Astrocyte (in vitro differentiated cells and primary cell): ENCODE measurements at regions not wholly inside any gene's neighbourhood (a gene's known extent, or its start where the extent isn't known, plus 50 kb on each side); places are given as distances from the start of the nearest gene placed in this dataset.
"Not testable (repeated sequence)": the region's sequence is repeated elsewhere in the genome, so short reads cannot be mapped to it uniquely, and the experiment has no call there.

Source experiments
- DNase-seq: peaks from one replicate; pipeline ENCODE4 v3.0.0-alpha.2; 2010; ENCODE audit warnings: low read depth
- FAIRE-seq: peaks from 2 replicates; lab custom pipeline; 2011; peaks lifted over from hg19 to GRCh38; lab: Jason Lieb, UNC
- H2AFZ ChIP-seq: 2 replicates; pipeline ENCODE4 v1.6.0; 2012; ENCODE audit warnings: low read depth, low read length, inconsistent platforms
- H3K27ac ChIP-seq: 2 replicates; pipeline ENCODE4 v1.5.1; 2011; ENCODE audit warnings: low read depth, low read length, inconsistent platforms
- H3K27me3 ChIP-seq: 2 replicates; pipeline ENCODE4 v1.6.0; 2011; ENCODE audit warnings: low read length, inconsistent platforms; ENCODE audit not compliant: insufficient read depth
- H3K36me3 ChIP-seq: 2 replicates; pipeline ENCODE4 v1.5.1; 2011; ENCODE audit warnings: low read length, inconsistent platforms; ENCODE audit not compliant: insufficient read depth
- H3K4me1 ChIP-seq: 2 replicates; pipeline ENCODE4 v1.5.1; 2011; ENCODE audit warnings: low read length, inconsistent platforms; ENCODE audit not compliant: insufficient read depth
- H3K4me2 ChIP-seq: 2 replicates; pipeline ENCODE4 v1.6.0; 2012; ENCODE audit warnings: low read length, inconsistent platforms
- H3K4me3 ChIP-seq: 2 replicates; pipeline ENCODE4 v1.5.1; 2011; ENCODE audit warnings: low read depth, mild to moderate bottlenecking, low read length, inconsistent platforms; ENCODE audit not compliant: insufficient read depth
- H3K79me2 ChIP-seq: 2 replicates; pipeline ENCODE4 v1.6.0; 2012; ENCODE audit warnings: mild to moderate bottlenecking, low read length, inconsistent platforms; ENCODE audit not compliant: insufficient read depth
- H3K9ac ChIP-seq: 2 replicates; pipeline ENCODE4 v1.6.0; 2012; ENCODE audit warnings: mild to moderate bottlenecking, low read length, inconsistent platforms
- H3K9me3 ChIP-seq: 2 replicates; pipeline ENCODE4 v1.5.1; 2012; ENCODE audit warnings: low read depth, mild to moderate bottlenecking, low read length, inconsistent platforms; ENCODE audit not compliant: insufficient read depth
- H4K20me1 ChIP-seq: 2 replicates; pipeline ENCODE4 v1.6.0; 2012; ENCODE audit warnings: low read length, inconsistent platforms; ENCODE audit not compliant: insufficient read depth
- H3K27ac Mint-ChIP-seq: one replicate; pipeline ENCODE4 v1.8.0; 2021; ENCODE audit warnings: mild to moderate bottlenecking, mixed read lengths; ENCODE audit not compliant: unreplicated experiment
- H3K27me3 Mint-ChIP-seq: one replicate; pipeline ENCODE4 v1.8.0; 2021; ENCODE audit warnings: low read depth, mixed read lengths; ENCODE audit not compliant: unreplicated experiment
- H3K36me3 Mint-ChIP-seq: one replicate; pipeline ENCODE4 v1.8.0; 2021; ENCODE audit warnings: low read depth, mixed read lengths; ENCODE audit not compliant: unreplicated experiment
- H3K4me1 Mint-ChIP-seq: one replicate; pipeline ENCODE4 v1.8.0; 2021; ENCODE audit warnings: low read depth, mixed read lengths; ENCODE audit not compliant: unreplicated experiment
- H3K4me3 Mint-ChIP-seq: one replicate; pipeline ENCODE4 v1.8.0; 2021; ENCODE audit warnings: mild to moderate bottlenecking, moderate library complexity, mixed read lengths; ENCODE audit not compliant: unreplicated experiment
- H3K9me3 Mint-ChIP-seq: one replicate; pipeline ENCODE4 v1.8.0; 2021; ENCODE audit warnings: mild to moderate bottlenecking, mixed read lengths; ENCODE audit not compliant: unreplicated experiment

DNA sequence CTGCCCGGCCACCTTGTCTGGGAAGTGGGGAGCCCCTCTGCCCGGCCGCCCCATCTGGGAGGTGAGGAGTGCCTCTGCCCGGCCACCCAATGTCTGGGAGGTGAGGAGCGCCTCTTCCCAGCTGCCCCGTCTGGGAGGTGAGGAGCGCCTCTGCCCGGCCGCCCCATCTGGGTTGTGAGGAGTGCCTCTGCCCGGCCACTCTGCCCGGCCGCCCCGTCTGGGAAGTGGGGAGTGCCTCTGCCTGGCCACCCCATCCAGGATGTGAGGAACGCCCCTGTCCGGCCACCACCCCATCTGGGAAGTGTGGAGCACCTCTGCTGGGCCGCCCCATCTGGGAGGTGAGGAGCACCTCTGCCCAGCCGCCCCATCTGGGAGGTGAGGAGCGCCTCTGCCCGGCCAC, 230.6 kb upstream of the POTED start:
- H3K4me3 Mint-ChIP-seq, H3K27ac Mint-ChIP-seq, FAIRE-seq: not testable (repeated sequence)

DNA sequence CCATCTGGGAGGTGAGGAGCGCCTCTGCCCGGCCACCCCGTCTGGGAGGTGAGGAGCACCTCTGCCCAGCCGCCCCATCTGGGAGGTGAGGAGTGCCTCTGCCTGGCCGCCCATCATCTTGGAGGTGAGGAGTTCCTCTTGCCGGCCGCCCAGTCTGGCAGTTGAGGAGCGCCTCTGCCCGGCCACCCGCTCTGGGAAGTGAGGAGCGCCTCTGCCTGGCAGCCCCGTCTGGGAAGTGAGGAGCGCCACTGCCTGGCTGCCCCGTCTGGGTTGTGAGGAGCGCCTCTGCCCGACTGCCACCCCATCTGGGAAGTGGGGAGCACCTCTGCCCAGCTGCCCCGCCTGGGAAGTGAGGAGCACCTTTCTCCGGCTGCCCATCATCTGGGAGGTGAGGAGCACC, 230.0 kb upstream of the POTED start:
- DNase-seq, H3K36me3 Mint-ChIP-seq, H3K9me3 Mint-ChIP-seq, H3K36me3 ChIP-seq, H3K4me3 ChIP-seq, H3K4me3 Mint-ChIP-seq, H3K9ac ChIP-seq, H3K4me1 ChIP-seq, H3K27me3 Mint-ChIP-seq, FAIRE-seq, H3K9me3 ChIP-seq, H3K4me1 Mint-ChIP-seq, H3K27ac ChIP-seq, H3K27me3 ChIP-seq, H3K4me2 ChIP-seq, H4K20me1 ChIP-seq, H3K27ac Mint-ChIP-seq, H3K79me2 ChIP-seq, H2AFZ ChIP-seq: not testable (repeated sequence)

More for the DNA sequence above, 230.6 kb upstream of the POTED start:
- not testable (repeated sequence) for H3K27me3 ChIP-seq, H3K36me3 Mint-ChIP-seq, H3K9me3 Mint-ChIP-seq, H3K4me3 ChIP-seq, H3K79me2 ChIP-seq, H3K27ac ChIP-seq, H3K36me3 ChIP-seq, H3K4me2 ChIP-seq, H3K9me3 ChIP-seq, H2AFZ ChIP-seq, DNase-seq, H3K27me3 Mint-ChIP-seq, H3K9ac ChIP-seq, H3K4me1 Mint-ChIP-seq, H4K20me1 ChIP-seq, H3K4me1 ChIP-seq

DNA sequence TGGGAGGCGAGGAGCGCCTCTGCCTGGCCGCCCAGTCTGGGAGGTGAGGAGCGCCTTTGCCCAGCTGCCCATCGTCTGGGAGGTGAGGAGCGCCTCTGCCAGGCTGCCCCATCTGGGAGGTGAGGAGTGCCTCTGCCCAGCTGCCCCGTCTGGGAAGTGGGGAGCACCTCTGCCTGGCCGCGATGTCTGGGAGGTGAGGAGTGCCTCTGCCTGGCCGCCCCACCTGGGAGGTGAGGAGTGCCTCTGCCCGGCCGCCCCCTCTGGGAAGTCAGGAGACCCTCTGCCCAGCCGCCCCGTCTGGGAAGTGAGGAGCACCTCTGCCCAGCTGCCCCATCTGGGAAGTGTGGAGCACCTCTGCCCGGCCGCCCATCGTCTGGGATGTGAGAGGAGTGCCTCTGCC, 229.0 kb upstream of the POTED start:
- H3K4me1 Mint-ChIP-seq, H3K79me2 ChIP-seq, H3K9ac ChIP-seq, H3K36me3 ChIP-seq, H2AFZ ChIP-seq, H3K4me2 ChIP-seq, H3K27ac ChIP-seq, FAIRE-seq, H3K4me1 ChIP-seq, H3K27ac Mint-ChIP-seq, H3K4me3 ChIP-seq, H3K27me3 ChIP-seq, DNase-seq, H3K27me3 Mint-ChIP-seq, H3K9me3 ChIP-seq, H3K36me3 Mint-ChIP-seq, H4K20me1 ChIP-seq, H3K4me3 Mint-ChIP-seq, H3K9me3 Mint-ChIP-seq: not testable (repeated sequence)

DNA sequence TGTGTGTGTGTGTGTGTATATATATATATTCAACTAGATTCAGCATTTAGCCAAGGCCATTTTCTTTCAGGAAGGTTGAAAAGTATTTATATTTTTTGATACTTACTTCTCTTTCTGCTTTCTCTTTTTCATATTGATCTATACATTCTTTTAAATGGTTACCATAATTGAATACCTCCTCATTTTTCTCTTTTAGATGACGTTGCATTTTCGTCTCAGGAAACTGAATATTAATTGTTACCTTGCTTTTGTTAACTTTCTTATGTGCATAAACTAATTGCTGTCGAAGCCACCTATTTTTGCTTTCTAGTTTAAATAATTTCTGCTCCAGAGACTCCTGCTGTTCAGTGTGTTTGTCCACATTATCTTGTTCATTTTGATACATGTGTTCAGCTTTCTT, 225.4 kb upstream of the POTED start:
- not testable (repeated sequence) for H3K27ac ChIP-seq, H2AFZ ChIP-seq, H3K27me3 Mint-ChIP-seq, H3K9ac ChIP-seq, H3K36me3 Mint-ChIP-seq, H3K27me3 ChIP-seq, H3K4me3 ChIP-seq, H3K4me2 ChIP-seq, H3K79me2 ChIP-seq, H3K4me1 ChIP-seq, H3K36me3 ChIP-seq, H3K4me3 Mint-ChIP-seq, H4K20me1 ChIP-seq, H3K4me1 Mint-ChIP-seq, DNase-seq, H3K27ac Mint-ChIP-seq, H3K9me3 ChIP-seq, H3K9me3 Mint-ChIP-seq
- FAIRE-seq, result peak; percentile 58

DNA sequence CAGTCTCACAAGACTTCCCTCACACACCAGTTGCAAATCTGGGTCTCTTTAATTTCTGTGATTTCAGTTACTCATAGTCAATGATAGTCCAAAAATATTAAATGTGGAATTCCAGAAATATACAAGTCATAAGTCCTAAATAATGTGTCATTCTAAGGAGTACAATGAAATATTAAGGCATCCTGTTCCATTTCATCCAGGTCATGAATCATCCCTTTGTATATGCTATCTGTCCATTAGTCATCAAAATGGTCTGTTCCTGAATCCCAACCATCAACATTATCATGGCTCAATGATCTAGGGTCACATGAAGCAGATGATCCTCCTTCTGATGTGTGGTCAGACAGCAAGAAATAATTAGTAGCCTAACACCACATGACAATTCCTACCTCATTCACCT, 200.4 kb upstream of the POTED start:
- FAIRE-seq, H3K9me3 Mint-ChIP-seq, H3K4me3 Mint-ChIP-seq: not testable (repeated sequence)

DNA sequence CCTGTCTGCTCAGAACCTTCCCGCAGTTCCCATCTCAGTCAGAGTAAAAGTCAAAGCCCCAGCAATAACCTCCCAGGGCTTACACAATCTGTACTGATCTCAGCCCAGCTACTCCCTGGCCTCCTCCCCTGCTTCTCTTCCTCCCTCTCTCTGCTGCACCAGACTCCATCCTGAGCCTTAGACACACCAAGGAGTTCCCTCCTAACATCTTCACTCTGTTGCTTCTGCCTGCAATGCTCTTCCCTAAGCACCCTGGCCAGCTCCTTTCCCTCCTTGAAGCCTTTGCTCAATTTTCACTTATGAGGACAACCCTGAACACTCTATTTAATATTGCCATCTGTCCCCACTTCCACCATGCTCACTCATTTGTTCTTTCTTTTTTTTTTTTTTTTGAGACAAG, 173.7 kb upstream of the POTED start:
- not testable (repeated sequence) for H3K36me3 ChIP-seq, H3K4me1 ChIP-seq, H3K9me3 ChIP-seq, H3K27ac ChIP-seq, H3K27ac Mint-ChIP-seq, H3K4me3 ChIP-seq, H3K4me2 ChIP-seq, H3K79me2 ChIP-seq, DNase-seq, H3K36me3 Mint-ChIP-seq, H3K4me3 Mint-ChIP-seq, H3K9me3 Mint-ChIP-seq, H3K4me1 Mint-ChIP-seq, H2AFZ ChIP-seq, H3K9ac ChIP-seq, FAIRE-seq, H4K20me1 ChIP-seq, H3K27me3 Mint-ChIP-seq, H3K27me3 ChIP-seq

More for the DNA sequence above, 200.4 kb upstream of the POTED start:
- not testable (repeated sequence) for H3K27ac ChIP-seq, H4K20me1 ChIP-seq, H3K27me3 Mint-ChIP-seq, H3K9me3 ChIP-seq, H3K9ac ChIP-seq, H2AFZ ChIP-seq, H3K36me3 ChIP-seq, H3K4me3 ChIP-seq, DNase-seq, H3K27ac Mint-ChIP-seq, H3K4me2 ChIP-seq, H3K4me1 ChIP-seq, H3K27me3 ChIP-seq, H3K36me3 Mint-ChIP-seq, H3K4me1 Mint-ChIP-seq, H3K79me2 ChIP-seq
